Tibial nerve (tissue), 4 donors: ENCODE measurements at regions not wholly inside any gene's neighbourhood (a gene's known extent, or its start where the extent isn't known, plus 50 kb on each side); places are given as distances from the start of the nearest gene placed in this dataset.
"Not testable (repeated sequence)": the region's sequence is repeated elsewhere in the genome, so short reads cannot be mapped to it uniquely, and the experiment has no call there.

Experiments used
- EP300 ChIP-seq, 2 donors: sonication (generic); formaldehyde crosslinking; IDR thresholded peaks; one replicate each; pipeline ENCODE4 v1.6.1; 2017; ENCODE audit warnings: antibody characterized with exemption in 2 of 2, mild to moderate bottlenecking in 1 of 2
- POLR2A ChIP-seq, 2 donors: fragments of 450-650 bp; IDR thresholded peaks; one replicate each; pipeline ENCODE4 v1.6.1; 2017; ENCODE audit warnings: antibody characterized with exemption in 2 of 2, mild to moderate bottlenecking in 2 of 2, moderate library complexity in 2 of 2
- TF ChIP-seq, protein P1 (sequence below), 5 experiments: fragments of 200-600 bp in 3 of 5; fragments of 450-650 bp in 2 of 5; sonication (generic) in 3 of 5; IDR thresholded peaks; one replicate each; pipeline ENCODE4 v1.5.1; 2016 to 2019; ENCODE audit warnings: antibody characterized with exemption in 5 of 5, mild to moderate bottlenecking in 3 of 5, moderate library complexity in 2 of 5

DNA sequence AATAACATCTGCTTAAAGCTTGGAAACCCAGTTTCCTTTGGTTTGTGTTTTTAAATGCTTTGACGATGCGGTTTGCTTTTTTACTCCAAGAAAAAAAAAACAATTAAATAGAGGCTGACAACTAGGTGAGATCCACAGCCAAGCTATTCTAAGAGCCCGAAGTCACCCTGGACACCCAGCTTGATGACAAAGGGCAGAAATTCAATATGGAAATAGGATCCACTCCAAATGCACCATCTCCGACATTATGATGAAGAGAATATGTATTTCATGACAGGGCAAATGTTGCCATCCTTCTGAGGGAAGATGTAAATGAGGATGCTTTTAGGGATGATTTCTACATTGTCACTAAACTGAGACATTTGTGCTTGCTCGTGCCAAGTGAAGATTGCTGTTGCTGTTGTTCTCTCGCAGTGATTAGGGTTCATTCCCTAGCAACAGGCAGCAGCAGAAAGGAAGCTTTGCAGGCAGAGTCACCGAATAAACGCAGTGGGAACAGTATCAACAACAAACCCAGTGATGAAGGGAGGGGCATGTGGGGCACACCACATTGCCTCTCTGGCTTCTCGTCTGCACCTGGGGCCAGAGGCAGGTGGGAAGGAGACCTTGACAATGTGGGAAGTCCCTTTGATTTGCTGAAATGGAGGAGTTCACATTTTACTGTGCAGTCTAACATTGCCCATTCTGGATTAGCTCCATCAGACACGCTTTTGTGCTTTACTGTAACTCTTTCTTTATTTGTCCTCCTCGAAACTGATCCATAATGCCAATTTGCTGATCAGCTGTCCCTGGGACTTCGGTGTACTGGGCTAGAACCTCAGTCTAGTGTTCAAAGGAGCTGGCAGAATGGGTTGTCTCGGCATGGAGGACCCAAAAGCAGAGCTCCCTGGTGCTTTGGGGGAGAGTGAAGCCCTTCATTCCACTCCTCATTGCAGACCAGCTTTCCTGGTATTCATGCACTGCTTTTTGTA is 240.2 kb upstream of the PLGLB2 start:
- TF ChIP-seq, protein P1, sequence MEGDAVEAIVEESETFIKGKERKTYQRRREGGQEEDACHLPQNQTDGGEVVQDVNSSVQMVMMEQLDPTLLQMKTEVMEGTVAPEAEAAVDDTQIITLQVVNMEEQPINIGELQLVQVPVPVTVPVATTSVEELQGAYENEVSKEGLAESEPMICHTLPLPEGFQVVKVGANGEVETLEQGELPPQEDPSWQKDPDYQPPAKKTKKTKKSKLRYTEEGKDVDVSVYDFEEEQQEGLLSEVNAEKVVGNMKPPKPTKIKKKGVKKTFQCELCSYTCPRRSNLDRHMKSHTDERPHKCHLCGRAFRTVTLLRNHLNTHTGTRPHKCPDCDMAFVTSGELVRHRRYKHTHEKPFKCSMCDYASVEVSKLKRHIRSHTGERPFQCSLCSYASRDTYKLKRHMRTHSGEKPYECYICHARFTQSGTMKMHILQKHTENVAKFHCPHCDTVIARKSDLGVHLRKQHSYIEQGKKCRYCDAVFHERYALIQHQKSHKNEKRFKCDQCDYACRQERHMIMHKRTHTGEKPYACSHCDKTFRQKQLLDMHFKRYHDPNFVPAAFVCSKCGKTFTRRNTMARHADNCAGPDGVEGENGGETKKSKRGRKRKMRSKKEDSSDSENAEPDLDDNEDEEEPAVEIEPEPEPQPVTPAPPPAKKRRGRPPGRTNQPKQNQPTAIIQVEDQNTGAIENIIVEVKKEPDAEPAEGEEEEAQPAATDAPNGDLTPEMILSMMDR (IDR thresholded peaks at IDR 0.05) = not testable (repeated sequence)
- TF ChIP-seq POLR2A, EP300 (IDR thresholded peaks at IDR 0.05): not testable (repeated sequence)
